Trophoblast cell (in vitro differentiated cells and primary cell): ENCODE measurements at regions not wholly inside any gene's neighbourhood (a gene's known extent, or its start where the extent isn't known, plus 50 kb on each side); places are given as distances from the start of the nearest gene placed in this dataset.

Source experiments
- DNase-seq, 2 donors: peaks; one replicate each; pipeline ENCODE4 v3.0.0-alpha.2; 2016
- H2AFZ ChIP-seq: 2 replicates; pipeline ENCODE4 v1.6.1; 2013; ENCODE audit warnings: low read length, moderate library complexity, mild to moderate bottlenecking; ENCODE audit not compliant: insufficient read depth, poor library complexity
- H2AK5ac ChIP-seq: 2 replicates; pipeline ENCODE4 v1.6.1; 2013; ENCODE audit warnings: mild to moderate bottlenecking, low read length
- H2BK120ac ChIP-seq: 2 replicates; pipeline ENCODE4 v1.6.1; 2013; ENCODE audit warnings: low read length, mild to moderate bottlenecking, moderate library complexity; ENCODE audit not compliant: insufficient read depth, poor library complexity
- H2BK12ac ChIP-seq: 2 replicates; pipeline ENCODE4 v1.6.1; 2013; ENCODE audit warnings: mild to moderate bottlenecking, low read length, moderate library complexity
- H2BK5ac ChIP-seq: 2 replicates; pipeline ENCODE4 v1.6.1; 2013; ENCODE audit warnings: low read length, low read depth, moderate library complexity, mild to moderate bottlenecking; ENCODE audit not compliant: poor library complexity
- H3K14ac ChIP-seq: 2 replicates; pipeline ENCODE4 v1.6.1; 2013; ENCODE audit warnings: mild to moderate bottlenecking, low read length
- H3K18ac ChIP-seq: 2 replicates; pipeline ENCODE4 v1.6.1; 2013; ENCODE audit warnings: mild to moderate bottlenecking, low read length
- H3K23ac ChIP-seq: 2 replicates; pipeline ENCODE4 v1.6.1; 2013; ENCODE audit warnings: low read length
- H3K27ac ChIP-seq: 2 replicates; pipeline ENCODE4 v1.5.1; 2013; ENCODE audit warnings: low read depth, mild to moderate bottlenecking, inconsistent platforms, low read length, moderate library complexity
- H3K27me3 ChIP-seq: 2 replicates; pipeline ENCODE4 v1.6.1; 2013; ENCODE audit warnings: inconsistent platforms, mild to moderate bottlenecking, low read length, moderate library complexity; ENCODE audit not compliant: insufficient read depth
- H3K36me3 ChIP-seq, 2 experiments: 1 replicate in 1 of 2; 2 replicates in 1 of 2; pipeline ENCODE4 v1.6.1; 2013; ENCODE audit warnings: low read length in 2 of 2, mild to moderate bottlenecking in 2 of 2, moderate library complexity in 1 of 2; ENCODE audit not compliant: insufficient read depth in 2 of 2, control insufficient read depth in 1 of 2
- H3K4ac ChIP-seq: 2 replicates; pipeline ENCODE4 v1.6.1; 2013; ENCODE audit warnings: low read depth, mild to moderate bottlenecking, low read length, moderate library complexity
- H3K4me1 ChIP-seq, 2 experiments: 1 replicate in 1 of 2; 2 replicates in 1 of 2; pipeline ENCODE4 v1.6.1; 2013; ENCODE audit warnings: low read length in 2 of 2, mild to moderate bottlenecking in 2 of 2, moderate library complexity in 1 of 2; ENCODE audit not compliant: insufficient read depth in 2 of 2, control insufficient read depth in 1 of 2
- H3K4me2 ChIP-seq: 2 replicates; pipeline ENCODE4 v1.6.1; 2013; ENCODE audit warnings: inconsistent platforms, mild to moderate bottlenecking, low read length, moderate library complexity
- H3K4me3 ChIP-seq: 2 replicates; pipeline ENCODE4 v1.5.1; 2013; ENCODE audit warnings: mild to moderate bottlenecking, low read depth, low read length, inconsistent platforms
- H3K79me1 ChIP-seq: one replicate; pipeline ENCODE4 v1.6.1; 2013; ENCODE audit warnings: low read length
- H3K79me2 ChIP-seq: 2 replicates; pipeline ENCODE4 v1.6.1; 2013; ENCODE audit warnings: low read length, mild to moderate bottlenecking; ENCODE audit not compliant: control insufficient read depth, insufficient read depth, poor library complexity
- H3K9ac ChIP-seq: 2 replicates; pipeline ENCODE4 v1.6.1; 2013; ENCODE audit warnings: mild to moderate bottlenecking, low read length
- H3K9me3 ChIP-seq: 2 replicates; pipeline ENCODE4 v1.6.1; 2013; ENCODE audit warnings: low read depth, mild to moderate bottlenecking, control low read depth, inconsistent platforms, low read length; ENCODE audit not compliant: insufficient read depth
- H4K12ac ChIP-seq: 2 replicates; pipeline ENCODE4 v1.6.1; 2013; ENCODE audit warnings: low read depth, mild to moderate bottlenecking, low read length, moderate library complexity
- H4K8ac ChIP-seq: 2 replicates; pipeline ENCODE4 v1.6.1; 2013; ENCODE audit warnings: low read depth, mild to moderate bottlenecking, low read length, moderate library complexity
- H4K91ac ChIP-seq: one replicate; pipeline ENCODE4 v1.6.1; 2013; ENCODE audit warnings: low read depth, mild to moderate bottlenecking, low read length, moderate library complexity
- WGBS: extraction: QIAGEN DNeasy Blood & Tissue Kit; methylation state at CpG from one replicate; pipeline ENCODE4 v1.1.7; 2013; ENCODE audit warnings: missing lambda C conversion rate; ENCODE audit not compliant: insufficient read length, insufficient coverage; ENCODE audit errors: extremely low coverage; 5-methylcytosine and 5-hydroxymethylcytosine counted together

DNA sequence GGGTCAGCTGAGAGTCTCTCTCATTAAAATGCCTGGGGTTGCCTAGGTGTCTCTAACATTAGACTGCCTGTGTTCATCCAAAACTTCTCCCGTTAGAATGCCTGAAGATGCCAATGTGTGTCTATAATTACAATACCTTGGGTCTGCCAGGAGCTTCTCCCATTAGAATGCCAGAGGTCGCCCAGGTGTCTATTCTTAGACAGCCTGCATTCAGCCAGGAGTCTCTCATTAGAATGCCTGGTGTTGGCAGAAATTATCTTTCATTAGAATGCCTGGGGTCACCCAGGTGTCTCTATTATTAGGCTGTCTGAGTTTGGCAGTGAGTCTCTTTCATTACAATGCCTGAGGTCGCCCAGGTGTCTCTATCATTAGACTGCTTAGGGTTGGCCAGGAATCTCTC, 1560.2 kb downstream of the UQCRFS1 start:
- Histone ChIP-seq H3K79me1 (no peaks in the 10 kb centered on the region), H3K4me3 (no peak overlapping the region), H3K4me2 (no peak overlapping the region), H3K36me3 (no peaks in the 10 kb centered on the region), H3K27ac (no peak overlapping the region), H3K14ac (no peak overlapping the region), H3K9me3 (peaks cover 21% of the 10 kb centered on the region), H4K12ac (no peak overlapping the region), H3K4ac (no peak overlapping the region), H3K9ac (no peak overlapping the region), H2AFZ (no peak overlapping the region), H2AK5ac (no peak overlapping the region), H2BK12ac (no peak overlapping the region), H3K18ac (no peak overlapping the region), H4K91ac (no peak overlapping the region), H2BK5ac (no peak overlapping the region), H3K27me3 (no peaks in the 10 kb centered on the region), H4K8ac (no peak overlapping the region), H3K79me2 (no peaks in the 10 kb centered on the region), H2BK120ac (no peak overlapping the region), H3K4me1 (no peaks in the 10 kb centered on the region), H3K23ac (no peak overlapping the region)
- no CpG with 5 or more reads among the region's 3 CpGs for WGBS
- no peak for DNase-seq

DNA sequence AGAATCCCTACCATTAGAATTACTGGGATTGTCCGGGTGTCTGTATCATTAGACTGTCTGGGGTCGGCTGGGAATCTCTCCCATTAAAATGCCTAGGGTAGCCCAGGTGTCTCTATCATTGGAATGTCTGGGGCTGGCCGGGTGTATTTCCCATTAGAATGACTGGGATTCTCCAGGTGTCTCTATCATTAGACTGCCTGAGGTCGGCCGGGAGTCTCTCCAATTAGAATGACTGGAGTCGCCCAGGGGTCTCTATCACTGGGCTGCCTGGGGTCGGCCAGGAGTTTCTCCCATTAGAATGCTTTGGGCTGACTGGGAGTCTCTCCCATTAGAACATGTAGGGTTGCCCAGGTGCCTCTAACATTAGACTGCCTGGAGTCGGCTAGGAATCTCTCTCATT, 1560.7 kb downstream of the UQCRFS1 start:
- Histone ChIP-seq H4K91ac (no peak overlapping the region), H2BK5ac (no peak overlapping the region), H2AFZ (no peak overlapping the region), H2BK12ac (no peak overlapping the region), H3K4ac (no peak overlapping the region), H3K79me2 (no peaks in the 10 kb centered on the region), H3K27me3 (no peaks in the 10 kb centered on the region), H3K36me3 (no peaks in the 10 kb centered on the region), H3K9ac (no peak overlapping the region), H4K8ac (no peak overlapping the region), H2BK120ac (no peak overlapping the region), H3K27ac (no peak overlapping the region), H3K14ac (no peak overlapping the region), H4K12ac (no peak overlapping the region), H3K4me2 (no peak overlapping the region), H3K9me3 (peaks cover 18% of the 10 kb centered on the region), H3K79me1 (no peaks in the 10 kb centered on the region), H3K23ac (no peak overlapping the region), H3K4me1 (no peaks in the 10 kb centered on the region), H2AK5ac (no peak overlapping the region), H3K4me3 (no peak overlapping the region), H3K18ac (no peak overlapping the region)
- no CpG with 5 or more reads among the region's 8 CpGs for WGBS
- no peak for DNase-seq

DNA sequence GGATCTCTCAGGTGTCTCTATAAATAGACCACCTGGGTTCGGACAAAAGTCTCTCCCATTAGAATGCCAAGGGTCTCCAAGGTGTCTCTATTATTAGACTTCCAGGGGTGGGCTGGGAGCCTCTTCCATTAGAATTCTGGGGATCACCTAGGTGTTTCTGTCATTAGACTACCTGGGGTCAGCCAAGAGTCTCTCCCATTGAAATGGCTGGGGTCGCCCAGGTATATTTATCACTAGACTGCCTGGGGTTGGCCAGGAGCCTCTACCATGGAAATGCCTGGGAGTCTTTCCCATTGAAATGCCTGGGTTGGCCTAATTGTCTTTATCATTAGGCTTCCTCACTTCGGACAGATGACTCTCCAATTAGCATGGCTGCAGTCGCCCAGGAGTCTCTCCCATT, 1565.5 kb downstream of the UQCRFS1 start:
- no peaks in the 10 kb centered on the region for H3K79me1 ChIP-seq
- no peak for DNase-seq
- H3K27me3 ChIP-seq, result no peaks in the 10 kb centered on the region
- H3K4me3 ChIP-seq, result no peak overlapping the region
- no peaks in the 10 kb centered on the region for H3K36me3 ChIP-seq
- H2AK5ac ChIP-seq, result no peak overlapping the region
- no peaks in the 10 kb centered on the region for H3K79me2 ChIP-seq
- H3K14ac ChIP-seq, result no peak overlapping the region
- no peak overlapping the region for H2BK120ac ChIP-seq
- no peak overlapping the region for H3K4me2 ChIP-seq
- no peak overlapping the region for H3K27ac ChIP-seq
- no peak overlapping the region for H2AFZ ChIP-seq
- no peak overlapping the region for H4K91ac ChIP-seq
- no peak overlapping the region for H3K23ac ChIP-seq
- H3K9ac ChIP-seq, result no peak overlapping the region
- no peak overlapping the region for H2BK12ac ChIP-seq
- no peaks in the 10 kb centered on the region for H3K4me1 ChIP-seq
- H3K4ac ChIP-seq, result no peak overlapping the region
- H4K12ac ChIP-seq, result no peak overlapping the region
- no peak overlapping the region for H2BK5ac ChIP-seq
- H3K18ac ChIP-seq, result no peak overlapping the region
- no peak overlapping the region for H4K8ac ChIP-seq
- peaks cover 13% of the 10 kb centered on the region for H3K9me3 ChIP-seq
- no CpG with 5 or more reads among the region's 4 CpGs for WGBS

DNA sequence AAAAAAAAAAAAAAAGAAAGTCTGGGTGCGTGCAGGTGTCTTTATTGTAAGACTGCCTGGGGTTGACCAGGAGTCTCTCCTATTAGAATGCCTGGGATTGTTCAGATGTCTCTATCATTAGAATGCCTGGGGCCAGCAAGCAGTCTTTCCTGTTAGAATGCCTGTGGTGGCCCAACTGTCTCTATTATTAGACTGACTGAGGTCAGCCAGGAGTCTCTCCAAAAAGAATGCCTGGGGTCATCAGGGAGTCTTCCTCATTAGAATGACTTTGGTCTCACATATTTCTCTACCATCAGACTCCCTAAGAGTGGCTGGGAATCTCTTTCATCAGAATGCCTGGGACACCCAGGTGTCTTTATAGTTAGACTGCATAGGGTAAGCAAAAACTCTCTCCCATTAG, 1577.5 kb downstream of the UQCRFS1 start:
- no peak overlapping the region for H4K8ac ChIP-seq
- no peak overlapping the region for H2BK120ac ChIP-seq
- H3K4me3 ChIP-seq, result no peak overlapping the region
- H3K9ac ChIP-seq, result no peak overlapping the region
- no peak overlapping the region for H2AFZ ChIP-seq
- no peak overlapping the region for H4K12ac ChIP-seq
- no CpG with 5 or more reads among the region's 1 CpG for WGBS
- H2BK12ac ChIP-seq, result no peak overlapping the region
- H3K27me3 ChIP-seq, result no peaks in the 10 kb centered on the region
- H3K36me3 ChIP-seq, result no peaks in the 10 kb centered on the region
- no peaks in the 10 kb centered on the region for H3K4me1 ChIP-seq
- no peak overlapping the region for H3K18ac ChIP-seq
- H2AK5ac ChIP-seq, result no peak overlapping the region
- no peaks in the 10 kb centered on the region for H3K79me2 ChIP-seq
- no peak overlapping the region for H3K14ac ChIP-seq
- H3K79me1 ChIP-seq, result no peaks in the 10 kb centered on the region
- no peak overlapping the region for H3K4me2 ChIP-seq
- H4K91ac ChIP-seq, result no peak overlapping the region
- no peak overlapping the region for H3K4ac ChIP-seq
- no peak overlapping the region for H3K23ac ChIP-seq
- H2BK5ac ChIP-seq, result no peak overlapping the region
- peak in 1 of 2 donors; percentile 52 for DNase-seq
- H3K27ac ChIP-seq, result no peak overlapping the region
- peaks cover 6% of the 10 kb centered on the region for H3K9me3 ChIP-seq
